Ishikawa (cell line): ENCODE measurements at regions not wholly inside any gene's neighbourhood (a gene's known extent, or its start where the extent isn't known, plus 50 kb on each side); places are given as distances from the start of the nearest gene placed in this dataset.

Source experiments
- CEBPB ChIP-seq: IDR thresholded peaks from 2 replicates; pipeline ENCODE4 v1.6.1; 2012
- CREB1 ChIP-seq: IDR thresholded peaks from 2 replicates; pipeline ENCODE4 v1.6.1; 2012; ENCODE audit warnings: low read depth
- EGR1 ChIP-seq: IDR thresholded peaks from 2 replicates; pipeline ENCODE4 v1.6.1; 2012
- EP300 ChIP-seq: IDR thresholded peaks from 2 replicates; pipeline ENCODE4 v1.6.1; 2012; ENCODE audit warnings: borderline replicate concordance
- FOXM1 ChIP-seq: IDR thresholded peaks from 2 replicates; pipeline ENCODE4 v1.6.1; 2012; ENCODE audit warnings: low read depth, borderline replicate concordance
- MAX ChIP-seq: IDR thresholded peaks from 2 replicates; pipeline ENCODE4 v1.6.1; 2012
- NFIC ChIP-seq: IDR thresholded peaks from 2 replicates; pipeline ENCODE4 v1.6.1; 2012
- RAD21 ChIP-seq: IDR thresholded peaks from 2 replicates; pipeline ENCODE4 v1.6.1; 2012; ENCODE audit warnings: low read depth
- REST ChIP-seq: IDR thresholded peaks from 2 replicates; pipeline ENCODE4 v1.6.1; 2012; ENCODE audit warnings: low read depth, mild to moderate bottlenecking
- TAF1 ChIP-seq: IDR thresholded peaks from 2 replicates; pipeline ENCODE4 v1.6.1; 2012; ENCODE audit warnings: low read depth, mild to moderate bottlenecking
- TCF12 ChIP-seq: IDR thresholded peaks from 2 replicates; pipeline ENCODE4 v1.6.1; 2012; ENCODE audit warnings: low read depth
- TEAD4 ChIP-seq: IDR thresholded peaks from 2 replicates; pipeline ENCODE4 v1.6.1; 2012
- USF1 ChIP-seq: IDR thresholded peaks from 2 replicates; pipeline ENCODE4 v1.6.1; 2012
- YY1 ChIP-seq: IDR thresholded peaks from 2 replicates; pipeline ENCODE4 v1.6.1; 2012; ENCODE audit warnings: low read depth
- ZBTB7A ChIP-seq: IDR thresholded peaks from 2 replicates; pipeline ENCODE4 v1.6.1; 2012; ENCODE audit warnings: low read depth

GRCh38 chr11:87589082-87589481 is 551.3 kb downstream of the TMEM135 start:
- TF ChIP-seq ZBTB7A (no peak), CEBPB (no peak), USF1 (no peak), TEAD4 (no peak), REST (no peak), MAX (no peak), EP300 (no peak), TCF12 (no peak), EGR1 (no peak), CREB1 (no peak)

DNA sequence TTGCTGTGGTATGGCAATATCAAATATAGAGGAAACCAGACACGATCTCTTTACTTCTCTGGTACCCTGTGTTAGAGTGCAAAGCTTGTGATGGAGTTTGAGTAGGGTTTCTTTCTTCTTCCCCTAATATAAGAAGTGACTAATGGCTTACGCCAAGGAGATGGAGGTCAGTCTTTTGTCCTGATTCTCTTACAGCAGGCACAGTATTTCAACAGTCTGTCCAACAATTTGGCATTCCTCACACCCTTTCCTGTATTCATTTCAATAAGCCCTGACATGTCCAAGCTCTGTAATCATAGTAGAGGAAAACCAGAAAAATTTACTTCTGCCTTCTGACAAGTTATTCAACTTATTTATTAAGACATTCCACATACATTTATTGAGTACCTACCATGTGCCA is 546.2 kb downstream of the TMEM135 start:
- TF ChIP-seq TEAD4: no peak
- no peak for TF ChIP-seq TCF12
- no peak for TF ChIP-seq MAX
- no peak for TF ChIP-seq NFIC
- TF ChIP-seq REST: no peak
- no peak for TF ChIP-seq FOXM1
- no peak for TF ChIP-seq CREB1

GRCh38 chr11:87575088-87575487 is 537.4 kb downstream of the TMEM135 start:
- TF ChIP-seq TAF1 (no peak), TCF12 (no peak), FOXM1 (no peak), CREB1 (no peak), EGR1 (no peak)

GRCh38 chr11:87574193-87574592 is 536.5 kb downstream of the TMEM135 start:
- TF ChIP-seq USF1 (no peak), EGR1 (no peak), MAX (no peak), TEAD4 (no peak), NFIC (no peak), YY1 (no peak), ZBTB7A (no peak), RAD21 (no peak), CREB1 (no peak), CEBPB (no peak)

GRCh38 chr11:87573708-87574107 is 536.0 kb downstream of the TMEM135 start:
- TF ChIP-seq REST (no peak), USF1 (no peak), EGR1 (no peak), MAX (no peak), NFIC (no peak), EP300 (no peak), CREB1 (no peak), YY1 (no peak), CEBPB (no peak), TEAD4 (no peak)
